ENCODE measurements at regions not wholly inside any gene's neighbourhood (a gene's known extent, or its start where the extent isn't known, plus 50 kb on each side); places are given as distances from the start of the nearest gene placed in this dataset.

DNA sequence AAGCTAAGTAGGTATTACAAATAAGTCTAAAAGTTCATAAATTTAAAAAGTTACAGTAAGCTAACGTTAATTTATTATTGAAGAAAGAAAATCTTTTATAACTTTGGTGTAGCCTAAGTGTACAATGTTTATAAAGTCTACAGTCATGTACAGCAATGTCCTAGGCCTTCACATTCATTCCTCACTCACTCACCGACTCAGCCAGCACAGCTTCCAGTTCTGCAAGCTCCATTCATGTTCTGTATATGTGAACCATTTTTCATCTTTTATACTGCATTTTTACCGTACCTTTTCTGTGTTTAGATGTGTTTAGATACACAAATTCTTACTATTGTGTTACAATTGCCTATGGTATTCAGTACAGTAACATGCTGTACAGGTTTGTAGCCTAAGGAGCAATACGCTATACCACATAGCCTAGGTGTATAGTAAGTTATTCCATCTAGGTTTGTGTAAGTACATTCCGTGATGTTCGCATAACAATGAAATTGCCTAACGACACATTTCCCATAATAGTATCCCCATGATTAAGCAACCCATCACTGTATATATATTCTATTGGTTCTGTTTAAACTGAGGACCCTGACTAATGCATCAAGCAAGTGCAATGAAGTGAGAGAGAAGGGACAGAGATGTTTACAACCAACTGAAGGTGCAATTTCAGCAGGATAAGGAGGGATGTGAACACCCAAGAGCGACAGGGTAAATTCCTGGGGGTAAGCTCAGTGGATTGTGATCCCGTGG, 88.9 kb upstream of the TRIO start:
- DNase-seq (ENCODE audit: low spot score), result no peak
- TF ChIP-seq FOXA2 (IDR thresholded peaks at IDR 0.05) (no peak), HNF4A (conservative IDR thresholded peaks at IDR 0.05) (no peak), RAD21 (IDR thresholded peaks at IDR 0.05) (no peak), SP1 (IDR thresholded peaks at IDR 0.05) (no peak), HNF4G (IDR thresholded peaks at IDR 0.05) (no peak), JUND (IDR thresholded peaks at IDR 0.05) (no peak), NR2F2 (IDR thresholded peaks at IDR 0.05) (no peak), GABPA (IDR thresholded peaks at IDR 0.05 in 1 of 2, conservative IDR thresholded peaks at IDR 0.05 in 1 of 2) (no peak), EGR1 (IDR thresholded peaks at IDR 0.05; ENCODE audit: low read depth in 2 of 2) (no peak), RXRA (IDR thresholded peaks at IDR 0.05) (no peak), FOXA1 (IDR thresholded peaks at IDR 0.05) (no peak)
- TF ChIP-seq, protein P1, sequence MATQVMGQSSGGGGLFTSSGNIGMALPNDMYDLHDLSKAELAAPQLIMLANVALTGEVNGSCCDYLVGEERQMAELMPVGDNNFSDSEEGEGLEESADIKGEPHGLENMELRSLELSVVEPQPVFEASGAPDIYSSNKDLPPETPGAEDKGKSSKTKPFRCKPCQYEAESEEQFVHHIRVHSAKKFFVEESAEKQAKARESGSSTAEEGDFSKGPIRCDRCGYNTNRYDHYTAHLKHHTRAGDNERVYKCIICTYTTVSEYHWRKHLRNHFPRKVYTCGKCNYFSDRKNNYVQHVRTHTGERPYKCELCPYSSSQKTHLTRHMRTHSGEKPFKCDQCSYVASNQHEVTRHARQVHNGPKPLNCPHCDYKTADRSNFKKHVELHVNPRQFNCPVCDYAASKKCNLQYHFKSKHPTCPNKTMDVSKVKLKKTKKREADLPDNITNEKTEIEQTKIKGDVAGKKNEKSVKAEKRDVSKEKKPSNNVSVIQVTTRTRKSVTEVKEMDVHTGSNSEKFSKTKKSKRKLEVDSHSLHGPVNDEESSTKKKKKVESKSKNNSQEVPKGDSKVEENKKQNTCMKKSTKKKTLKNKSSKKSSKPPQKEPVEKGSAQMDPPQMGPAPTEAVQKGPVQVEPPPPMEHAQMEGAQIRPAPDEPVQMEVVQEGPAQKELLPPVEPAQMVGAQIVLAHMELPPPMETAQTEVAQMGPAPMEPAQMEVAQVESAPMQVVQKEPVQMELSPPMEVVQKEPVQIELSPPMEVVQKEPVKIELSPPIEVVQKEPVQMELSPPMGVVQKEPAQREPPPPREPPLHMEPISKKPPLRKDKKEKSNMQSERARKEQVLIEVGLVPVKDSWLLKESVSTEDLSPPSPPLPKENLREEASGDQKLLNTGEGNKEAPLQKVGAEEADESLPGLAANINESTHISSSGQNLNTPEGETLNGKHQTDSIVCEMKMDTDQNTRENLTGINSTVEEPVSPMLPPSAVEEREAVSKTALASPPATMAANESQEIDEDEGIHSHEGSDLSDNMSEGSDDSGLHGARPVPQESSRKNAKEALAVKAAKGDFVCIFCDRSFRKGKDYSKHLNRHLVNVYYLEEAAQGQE (IDR thresholded peaks at IDR 0.05), result no peak
- TF ChIP-seq, protein P2, sequence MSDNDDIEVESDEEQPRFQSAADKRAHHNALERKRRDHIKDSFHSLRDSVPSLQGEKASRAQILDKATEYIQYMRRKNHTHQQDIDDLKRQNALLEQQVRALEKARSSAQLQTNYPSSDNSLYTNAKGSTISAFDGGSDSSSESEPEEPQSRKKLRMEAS (IDR thresholded peaks at IDR 0.05), result no peak
- TF ChIP-seq, protein P3, sequence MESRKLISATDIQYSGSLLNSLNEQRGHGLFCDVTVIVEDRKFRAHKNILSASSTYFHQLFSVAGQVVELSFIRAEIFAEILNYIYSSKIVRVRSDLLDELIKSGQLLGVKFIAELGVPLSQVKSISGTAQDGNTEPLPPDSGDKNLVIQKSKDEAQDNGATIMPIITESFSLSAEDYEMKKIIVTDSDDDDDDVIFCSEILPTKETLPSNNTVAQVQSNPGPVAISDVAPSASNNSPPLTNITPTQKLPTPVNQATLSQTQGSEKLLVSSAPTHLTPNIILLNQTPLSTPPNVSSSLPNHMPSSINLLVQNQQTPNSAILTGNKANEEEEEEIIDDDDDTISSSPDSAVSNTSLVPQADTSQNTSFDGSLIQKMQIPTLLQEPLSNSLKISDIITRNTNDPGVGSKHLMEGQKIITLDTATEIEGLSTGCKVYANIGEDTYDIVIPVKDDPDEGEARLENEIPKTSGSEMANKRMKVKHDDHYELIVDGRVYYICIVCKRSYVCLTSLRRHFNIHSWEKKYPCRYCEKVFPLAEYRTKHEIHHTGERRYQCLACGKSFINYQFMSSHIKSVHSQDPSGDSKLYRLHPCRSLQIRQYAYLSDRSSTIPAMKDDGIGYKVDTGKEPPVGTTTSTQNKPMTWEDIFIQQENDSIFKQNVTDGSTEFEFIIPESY (IDR thresholded peaks at IDR 0.05), result no peak
- TF ChIP-seq, protein P4, sequence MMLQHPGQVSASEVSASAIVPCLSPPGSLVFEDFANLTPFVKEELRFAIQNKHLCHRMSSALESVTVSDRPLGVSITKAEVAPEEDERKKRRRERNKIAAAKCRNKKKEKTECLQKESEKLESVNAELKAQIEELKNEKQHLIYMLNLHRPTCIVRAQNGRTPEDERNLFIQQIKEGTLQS (IDR thresholded peaks at IDR 0.05), result no peak
- no peaks in the 10 kb centered on the region for H3K27me3 ChIP-seq (ENCODE audit: control insufficient read depth in 4 of 4, insufficient read depth in 4 of 4, low read length in 3 of 4)
- no peak overlapping the region for H3K27ac ChIP-seq (ENCODE audit: low read depth in 1 of 2, low read length in 2 of 2)
- 90% methylated on average over 9 of the region's 9 CpGs for WGBS
- H3K36me3 ChIP-seq (ENCODE audit: control insufficient read depth in 4 of 4, insufficient read depth in 3 of 4, low read depth in 1 of 4, low read length in 3 of 4), result no peaks in the 10 kb centered on the region
- H3K9me3 ChIP-seq (ENCODE audit: control insufficient read depth in 4 of 4, low read length in 3 of 4), result no peaks in the 10 kb centered on the region
- H3K9ac ChIP-seq (ENCODE audit: low read depth in 1 of 2, low read length in 2 of 2), result no peak overlapping the region
- H3K4me1 ChIP-seq (ENCODE audit: control insufficient read depth in 4 of 4, insufficient read depth in 4 of 4, low read length in 3 of 4), result no peaks in the 10 kb centered on the region
- no peak overlapping the region for H3K4me3 ChIP-seq (ENCODE audit: low read depth in 1 of 3, low read length in 3 of 3)

DNA sequence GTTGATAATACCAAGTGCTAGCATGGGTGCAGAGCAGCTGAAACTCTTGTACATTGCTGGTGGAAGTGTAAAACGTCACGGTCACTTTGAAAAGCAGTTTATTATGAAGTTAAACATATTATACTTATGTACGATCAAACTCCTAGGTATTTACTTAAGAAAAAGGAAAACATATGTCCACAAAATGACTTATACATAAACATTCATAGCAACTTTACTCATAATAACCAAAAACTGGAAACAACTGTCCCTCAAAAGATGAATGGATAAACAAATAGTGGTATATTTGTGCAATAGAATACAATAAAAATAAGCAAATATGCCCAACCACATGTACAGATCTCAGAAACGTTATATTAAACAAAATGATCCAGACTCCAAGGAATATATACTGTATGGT, 92.3 kb upstream of the TRIO start:
- Histone ChIP-seq H3K27me3 (ENCODE audit: control insufficient read depth in 4 of 4, insufficient read depth in 4 of 4, low read length in 3 of 4) (no peaks in the 10 kb centered on the region), H3K4me3 (ENCODE audit: low read depth in 1 of 3, low read length in 3 of 3) (no peak overlapping the region), H3K4me1 (ENCODE audit: control insufficient read depth in 4 of 4, insufficient read depth in 4 of 4, low read length in 3 of 4) (no peaks in the 10 kb centered on the region), H3K36me3 (ENCODE audit: control insufficient read depth in 4 of 4, insufficient read depth in 3 of 4, low read depth in 1 of 4, low read length in 3 of 4) (no peaks in the 10 kb centered on the region), H3K27ac (ENCODE audit: low read depth in 1 of 2, low read length in 2 of 2) (no peak overlapping the region), H3K9ac (ENCODE audit: low read depth in 1 of 2, low read length in 2 of 2) (no peak overlapping the region), H3K9me3 (ENCODE audit: control insufficient read depth in 4 of 4, low read length in 3 of 4) (no peaks in the 10 kb centered on the region)
- no peak for DNase-seq (ENCODE audit: low spot score)
- 60% methylated on average over 4 of the region's 4 CpGs for WGBS
- TF ChIP-seq GABPA (IDR thresholded peaks at IDR 0.05 in 1 of 2, conservative IDR thresholded peaks at IDR 0.05 in 1 of 2) (no peak), FOXA1 (IDR thresholded peaks at IDR 0.05) (no peak), NR2F2 (IDR thresholded peaks at IDR 0.05) (no peak), HNF4A (conservative IDR thresholded peaks at IDR 0.05) (no peak)
- TF ChIP-seq, protein P1 (IDR thresholded peaks at IDR 0.05), result no peak
